Gastrocnemius medialis (tissue), 4 donors: ENCODE measurements at regions not wholly inside any gene's neighbourhood (a gene's known extent, or its start where the extent isn't known, plus 50 kb on each side); places are given as distances from the start of the nearest gene placed in this dataset.

Experiments
- POLR2A ChIP-seq, 2 donors: fragments of 450-650 bp; IDR thresholded peaks; one replicate each; pipeline ENCODE4 v1.6.1; 2017; ENCODE audit warnings: antibody characterized with exemption in 2 of 2, mild to moderate bottlenecking in 2 of 2, moderate library complexity in 2 of 2
- TF ChIP-seq, protein P1 (sequence below), 5 experiments: fragments of 450-650 bp in 3 of 5; fragments of 200-600 bp in 2 of 5; sonication (generic) in 2 of 5; IDR thresholded peaks in 4 of 5; conservative IDR thresholded peaks in 1 of 5; 1 replicate in 4 of 5; 2 replicates in 1 of 5; pipeline ENCODE4 v1.5.1; 2016 to 2019; ENCODE audit warnings: antibody characterized with exemption in 5 of 5, mild to moderate bottlenecking in 3 of 5, moderate library complexity in 3 of 5

DNA sequence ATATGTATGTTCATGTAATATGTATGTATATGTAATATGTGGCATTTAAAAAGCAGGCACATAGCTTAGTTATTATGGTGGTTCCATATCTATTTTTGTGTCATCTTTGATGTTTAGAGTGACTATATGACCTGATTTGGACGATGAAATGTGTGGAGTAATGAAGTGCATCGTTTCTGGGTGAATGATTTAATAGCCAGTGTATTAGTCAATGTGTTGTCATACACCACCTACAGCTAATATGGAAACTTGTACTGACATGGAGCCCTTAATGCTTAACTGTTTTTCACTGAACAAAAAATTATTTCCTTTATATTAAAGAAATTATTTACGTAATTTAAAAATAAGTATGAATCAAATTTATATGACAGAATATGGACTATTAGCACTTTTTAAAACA lies 292.3 kb upstream of the FSTL5 start:
- TF ChIP-seq, protein P1, sequence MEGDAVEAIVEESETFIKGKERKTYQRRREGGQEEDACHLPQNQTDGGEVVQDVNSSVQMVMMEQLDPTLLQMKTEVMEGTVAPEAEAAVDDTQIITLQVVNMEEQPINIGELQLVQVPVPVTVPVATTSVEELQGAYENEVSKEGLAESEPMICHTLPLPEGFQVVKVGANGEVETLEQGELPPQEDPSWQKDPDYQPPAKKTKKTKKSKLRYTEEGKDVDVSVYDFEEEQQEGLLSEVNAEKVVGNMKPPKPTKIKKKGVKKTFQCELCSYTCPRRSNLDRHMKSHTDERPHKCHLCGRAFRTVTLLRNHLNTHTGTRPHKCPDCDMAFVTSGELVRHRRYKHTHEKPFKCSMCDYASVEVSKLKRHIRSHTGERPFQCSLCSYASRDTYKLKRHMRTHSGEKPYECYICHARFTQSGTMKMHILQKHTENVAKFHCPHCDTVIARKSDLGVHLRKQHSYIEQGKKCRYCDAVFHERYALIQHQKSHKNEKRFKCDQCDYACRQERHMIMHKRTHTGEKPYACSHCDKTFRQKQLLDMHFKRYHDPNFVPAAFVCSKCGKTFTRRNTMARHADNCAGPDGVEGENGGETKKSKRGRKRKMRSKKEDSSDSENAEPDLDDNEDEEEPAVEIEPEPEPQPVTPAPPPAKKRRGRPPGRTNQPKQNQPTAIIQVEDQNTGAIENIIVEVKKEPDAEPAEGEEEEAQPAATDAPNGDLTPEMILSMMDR (IDR thresholded peaks at IDR 0.05 in 4 of 5, conservative IDR thresholded peaks at IDR 0.05 in 1 of 5): no peak
- TF ChIP-seq POLR2A (IDR thresholded peaks at IDR 0.05): no peak
